GM12891 (cell line): ENCODE measurements at regions not wholly inside any gene's neighbourhood (a gene's known extent, or its start where the extent isn't known, plus 50 kb on each side); places are given as distances from the start of the nearest gene placed in this dataset.

ENCODE experiments used
- DNase-seq: peaks from one replicate; pipeline ENCODE4 v3.0.0; 2011; ENCODE audit warnings: low spot score; ENCODE audit not compliant: insufficient read length
- FAIRE-seq: peaks from 2 replicates; lab custom pipeline; 2011; peaks lifted over from hg19 to GRCh38; lab: Jason Lieb, UNC
- PAX5 ChIP-seq: IDR thresholded peaks from 2 replicates; pipeline ENCODE4 v1.6.1; 2011; ENCODE audit warnings: low read length, moderate library complexity, mild to moderate bottlenecking; ENCODE audit not compliant: insufficient read depth, severe bottlenecking
- POLR2A ChIP-seq: IDR thresholded peaks from 2 replicates; pipeline ENCODE4 v1.6.1; 2011; ENCODE audit warnings: low read depth, low read length, control low read depth
- POLR2AphosphoS5 ChIP-seq: IDR thresholded peaks from 2 replicates; pipeline ENCODE4 v1.6.1; 2011; ENCODE audit warnings: low read depth, low read length, control low read depth
- POU2F2 ChIP-seq: IDR thresholded peaks from 2 replicates; pipeline ENCODE4 v1.6.1; 2011; ENCODE audit warnings: low read depth, mild to moderate bottlenecking, control low read depth, low read length, moderate library complexity
- SPI1 ChIP-seq: IDR thresholded peaks from 2 replicates; pipeline ENCODE4 v1.6.1; 2011; ENCODE audit warnings: low read depth, low read length, control low read depth
- TAF1 ChIP-seq: IDR thresholded peaks from 2 replicates; pipeline ENCODE4 v1.6.1; 2011; ENCODE audit warnings: low read depth, low read length, control low read depth

DNA sequence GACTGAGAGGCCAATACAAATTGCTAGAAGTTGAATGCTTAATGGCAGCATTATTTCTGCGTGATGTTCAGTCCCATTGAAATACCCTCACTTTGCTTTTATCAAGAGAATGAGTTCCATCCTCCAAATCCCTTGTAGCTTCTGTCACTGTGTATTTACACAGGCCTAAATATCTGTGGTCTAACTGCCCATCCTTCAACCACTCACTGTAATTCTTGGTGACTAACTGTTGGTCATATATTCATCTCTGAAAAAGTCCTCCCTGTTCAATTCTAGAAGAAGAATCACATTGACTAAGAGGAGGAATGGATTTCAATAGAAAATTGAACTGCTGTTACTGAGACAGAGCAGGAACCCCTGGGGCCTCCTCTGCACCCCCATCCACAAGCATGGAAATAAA lies 74.2 kb upstream of the L3MBTL4 start:
- TF ChIP-seq SPI1 (no peak), POU2F2 (no peak)
- no peak for FAIRE-seq

DNA sequence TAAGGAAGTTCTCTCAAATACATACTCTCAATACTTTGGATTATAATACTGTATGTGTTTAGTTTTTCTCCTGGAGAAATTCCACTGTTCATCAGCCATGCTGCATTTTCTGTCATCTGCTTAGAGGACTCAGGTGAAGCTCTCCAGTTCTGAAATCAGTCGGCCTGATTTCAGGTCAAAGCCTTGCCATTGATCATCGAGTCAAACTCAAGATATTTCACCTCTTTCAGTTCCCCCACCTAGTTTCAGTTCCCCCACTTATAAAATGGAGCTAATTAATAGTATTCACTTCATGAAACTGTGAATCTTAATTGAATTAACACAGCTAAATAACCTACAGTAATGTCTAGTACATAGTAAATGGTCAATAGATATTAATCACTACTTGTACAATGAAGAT lies 75.3 kb upstream of the L3MBTL4 start:
- FAIRE-seq (no peak), DNase-seq (no peak)
- TF ChIP-seq POLR2A (no peak), TAF1 (no peak), POU2F2 (no peak), POLR2AphosphoS5 (no peak), PAX5 (no peak), SPI1 (peak; percentile 54)

More for the DNA sequence above, 74.2 kb upstream of the L3MBTL4 start:
- DNase-seq: no peak

DNA sequence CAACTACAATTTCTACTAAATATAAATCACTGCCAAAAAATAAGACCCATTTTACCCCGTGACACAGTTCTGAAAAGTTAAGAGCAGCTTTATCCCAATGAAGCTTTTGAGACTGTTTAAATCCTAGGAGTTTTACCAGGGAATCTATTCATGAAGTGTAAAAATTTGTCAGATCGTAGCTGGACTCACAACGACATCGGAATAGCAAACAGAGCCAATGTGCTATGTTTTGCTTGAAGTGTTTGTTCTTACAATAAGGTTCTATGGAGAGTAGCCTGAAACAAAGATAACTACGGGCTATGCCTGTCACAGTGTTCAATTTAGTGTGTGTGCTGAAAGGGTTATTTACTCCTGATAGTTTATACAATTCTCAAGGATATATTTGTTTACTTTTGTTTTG lies 78.5 kb upstream of the L3MBTL4 start:
- DNase-seq (no peak), FAIRE-seq (no peak)
- TF ChIP-seq SPI1 (no peak), PAX5 (no peak), POU2F2 (no peak)

DNA sequence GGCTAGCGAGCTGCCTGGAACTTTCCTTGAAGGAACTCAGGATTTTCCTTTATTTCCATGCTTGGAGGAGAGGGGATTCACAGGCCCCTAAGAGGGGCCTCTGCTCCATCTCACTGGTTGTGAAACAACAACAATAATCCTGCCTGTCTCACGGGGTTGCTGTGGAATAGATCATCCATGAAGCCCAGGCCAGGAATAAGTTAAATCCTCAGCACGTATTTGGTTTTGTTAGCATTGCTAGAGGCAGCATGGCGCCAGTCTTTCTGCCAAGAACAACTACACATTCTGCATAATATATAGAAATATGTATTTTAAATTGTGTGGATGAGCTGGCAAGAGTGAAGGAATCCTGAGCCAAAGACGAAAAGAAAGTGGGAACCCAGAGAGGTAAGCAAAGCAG lies 80.8 kb upstream of the L3MBTL4 start:
- FAIRE-seq: no peak
- no peak for DNase-seq
- TF ChIP-seq PAX5 (no peak), POLR2A (no peak), POLR2AphosphoS5 (no peak), POU2F2 (no peak), TAF1 (no peak), SPI1 (no peak)

DNA sequence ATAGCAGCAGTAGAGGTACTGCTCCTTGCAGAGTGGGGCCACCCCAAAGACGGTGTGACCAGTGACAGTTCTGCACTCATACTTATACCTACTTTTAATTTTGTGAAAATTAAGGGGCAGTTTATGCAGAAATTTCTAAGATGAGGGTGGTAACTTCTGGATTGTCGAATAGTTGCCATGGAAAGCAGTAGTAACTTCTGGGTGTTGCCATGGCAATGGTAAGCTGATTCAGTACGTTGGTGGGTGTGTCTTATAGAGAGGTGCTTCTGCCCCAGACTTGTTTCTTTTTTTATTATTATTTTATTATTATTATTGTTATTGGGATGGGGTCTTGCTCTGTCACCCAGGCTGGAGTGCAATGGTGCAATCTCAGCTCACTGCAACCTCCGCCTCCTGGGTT lies 82.8 kb upstream of the L3MBTL4 start:
- no peak for FAIRE-seq
- DNase-seq: no peak
- TF ChIP-seq POU2F2: no peak
- TF ChIP-seq PAX5: no peak
- TF ChIP-seq POLR2A: no peak
- TF ChIP-seq TAF1: no peak
- no peak for TF ChIP-seq POLR2AphosphoS5
- no peak for TF ChIP-seq SPI1

DNA sequence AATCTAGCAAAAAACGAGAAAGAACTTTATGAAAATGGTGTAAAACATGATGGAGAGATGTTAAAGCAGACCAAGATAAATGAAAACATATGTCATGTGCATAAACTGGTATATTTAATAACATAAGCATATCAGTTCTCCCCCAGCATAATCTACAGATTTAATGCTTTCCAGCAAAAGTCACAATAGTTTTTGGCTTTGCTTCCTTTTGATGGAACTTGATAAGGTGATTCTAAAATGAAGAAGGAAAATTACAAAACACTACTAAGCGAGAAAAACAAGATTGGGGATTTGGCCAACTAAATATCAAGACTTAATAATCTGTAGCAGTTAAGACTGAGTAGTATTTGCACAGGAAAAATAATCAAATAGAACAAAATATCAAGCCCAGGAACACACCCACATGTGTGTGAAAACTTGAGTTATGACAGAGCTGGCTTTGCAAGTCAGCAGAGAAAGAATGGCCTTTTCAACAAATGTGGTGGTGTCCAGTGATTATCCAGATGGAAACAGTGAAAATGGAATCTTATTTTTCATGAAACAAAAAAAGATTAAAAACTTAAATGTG lies 83.7 kb upstream of the L3MBTL4 start:
- DNase-seq (no peak), FAIRE-seq (no peak)
- TF ChIP-seq TAF1 (no peak), POLR2AphosphoS5 (no peak)

DNA sequence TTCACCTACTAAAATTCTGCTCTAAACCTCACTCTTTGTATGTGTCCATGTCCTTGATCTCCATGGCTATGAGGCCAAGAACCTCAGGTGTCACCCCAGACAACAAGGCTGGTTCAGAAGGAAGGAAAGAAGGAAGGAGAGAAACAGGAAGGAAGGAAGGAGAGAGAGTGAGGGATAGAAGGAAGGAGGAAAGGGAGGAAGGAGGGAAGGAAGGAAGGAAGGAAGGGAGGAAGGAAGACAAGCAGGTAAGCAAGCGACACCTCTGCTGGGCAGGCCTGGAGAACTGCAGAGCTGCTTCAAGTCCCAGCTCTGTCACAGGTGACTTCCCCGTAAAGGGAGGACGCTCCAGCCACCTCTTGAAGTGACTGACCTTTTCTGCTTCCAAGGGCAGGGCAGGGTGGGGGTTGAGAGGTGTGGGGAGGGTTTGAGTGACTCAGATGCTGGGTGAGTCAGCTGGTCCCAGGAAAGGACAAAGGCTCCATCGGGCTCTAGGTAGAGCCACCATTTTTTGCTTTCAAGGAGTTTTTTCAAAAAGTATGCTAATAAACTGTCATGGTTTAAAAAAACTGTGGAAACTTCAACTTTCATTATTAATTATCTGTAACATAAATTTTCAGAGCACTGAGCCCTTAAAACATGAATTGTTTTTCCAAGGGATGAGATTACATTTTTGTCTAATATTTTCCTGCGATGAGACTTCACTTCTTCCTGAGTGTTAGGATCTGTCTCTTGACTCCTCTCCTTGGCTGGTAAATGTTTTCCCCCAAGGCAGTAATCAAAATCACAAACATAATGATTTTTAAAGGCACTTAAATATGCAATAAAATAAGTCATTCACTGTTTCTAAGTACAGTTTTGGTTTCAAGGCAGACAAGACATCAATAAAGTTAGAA lies 90.1 kb upstream of the L3MBTL4 start:
- no peak for FAIRE-seq
- TF ChIP-seq POLR2A (no peak), POU2F2 (no peak), SPI1 (no peak), TAF1 (no peak), PAX5 (no peak), POLR2AphosphoS5 (no peak)
- DNase-seq: no peak

DNA sequence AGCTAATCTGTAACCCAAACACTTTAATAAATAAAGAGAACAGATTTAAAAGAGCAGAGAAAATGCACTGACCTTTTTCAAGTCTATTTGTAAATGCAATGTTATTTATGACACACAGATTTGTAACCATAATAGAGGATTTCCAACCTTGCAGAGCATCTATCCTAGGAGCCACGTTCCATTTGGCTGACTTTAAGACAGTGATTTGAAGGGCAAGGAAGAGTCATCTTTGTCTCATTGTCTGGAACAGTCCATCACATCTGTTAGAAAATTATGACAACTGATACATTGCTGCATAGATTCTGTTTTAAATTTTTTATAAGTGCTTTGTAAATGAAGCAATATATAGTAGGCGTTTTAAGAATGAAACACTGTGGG lies 90.8 kb upstream of the L3MBTL4 start:
- TF ChIP-seq POLR2A (no peak), POLR2AphosphoS5 (no peak), SPI1 (no peak), PAX5 (no peak), POU2F2 (no peak), TAF1 (no peak)
- FAIRE-seq (no peak), DNase-seq (no peak)

DNA sequence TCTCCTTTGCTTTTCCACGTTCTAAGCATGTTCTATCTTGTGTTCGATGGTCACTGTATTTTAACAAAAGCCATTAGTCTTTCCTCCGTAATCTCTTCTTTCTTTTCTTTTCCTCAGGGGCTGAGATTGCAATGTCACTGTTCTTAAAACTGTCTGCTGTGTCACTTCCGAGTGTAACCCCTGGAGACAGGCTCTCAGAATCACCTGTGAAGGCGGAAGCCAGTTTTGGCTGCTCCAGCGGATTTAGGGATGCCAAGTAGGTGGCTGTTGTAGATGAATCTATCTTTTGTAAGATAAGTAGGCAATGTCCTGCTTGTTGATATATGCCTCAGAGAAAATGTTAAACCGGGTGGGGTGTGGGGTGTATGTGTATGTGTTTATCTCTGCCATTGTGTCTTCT lies 94.7 kb upstream of the L3MBTL4 start:
- TF ChIP-seq POLR2A: no peak
- TF ChIP-seq TAF1: no peak
- no peak for TF ChIP-seq POLR2AphosphoS5
- no peak for TF ChIP-seq POU2F2
- TF ChIP-seq SPI1: no peak
- TF ChIP-seq PAX5: no peak
- FAIRE-seq (no peak), DNase-seq (no peak)

DNA sequence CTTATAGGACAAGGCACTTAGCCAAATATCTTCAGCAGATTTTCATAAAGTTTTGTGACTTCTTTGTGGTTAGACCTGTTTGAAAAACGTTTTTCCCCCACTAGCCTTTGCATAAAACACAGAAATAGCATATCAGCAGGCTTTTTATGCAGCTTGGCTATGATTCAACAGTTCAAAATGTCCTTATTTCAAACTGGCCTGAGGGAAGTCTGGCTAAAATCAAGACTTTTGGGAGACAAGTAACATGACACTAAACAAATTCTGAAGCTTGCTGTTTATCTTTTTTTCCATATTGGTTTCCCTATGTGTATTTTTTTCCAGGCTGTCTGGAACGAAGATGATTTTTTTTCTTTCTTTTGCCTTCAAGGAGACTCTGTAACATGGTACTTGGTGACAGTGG lies 95.1 kb upstream of the L3MBTL4 start:
- no peak for FAIRE-seq

More for the DNA sequence above, 95.1 kb upstream of the L3MBTL4 start:
- DNase-seq: no peak
- TF ChIP-seq POLR2AphosphoS5: no peak
- TF ChIP-seq POU2F2: no peak
- no peak for TF ChIP-seq PAX5
- TF ChIP-seq SPI1: no peak
- no peak for TF ChIP-seq POLR2A
- TF ChIP-seq TAF1: no peak
